B cell (primary cell): ENCODE measurements at regions not wholly inside any gene's neighbourhood (a gene's known extent, or its start where the extent isn't known, plus 50 kb on each side); places are given as distances from the start of the nearest gene placed in this dataset.

Source experiments
- ATAC-seq: fragments of 200-7000 bp; cut with Tn5 transposase; one replicate; pipeline ENCODE4 v1.10.0; 2021; ENCODE audit warnings: low read depth, mild to moderate bottlenecking, moderate number of reproducible peaks, moderate library complexity
- CTCF ChIA-PET: fragments of 350-600 bp; sonication (Branson Sonifier 250); formaldehyde crosslinking; loops from one replicate; lab custom pipeline; 2021; ENCODE audit warnings: antibody characterized with exemption, inconsistent platforms; lab: Charles Lee
- POLR2A ChIA-PET: fragments of 350-600 bp; sonication (Branson Sonifier 250); formaldehyde crosslinking; loops from one replicate; lab custom pipeline; 2021; ENCODE audit warnings: antibody characterized with exemption; lab: Charles Lee
- DNase-seq: peaks from one replicate; pipeline ENCODE4 v3.0.0; 2013
- H2AFZ ChIP-seq: 2 replicates; pipeline ENCODE4 v1.6.1; 2012; ENCODE audit warnings: mild to moderate bottlenecking, low read depth, low read length; ENCODE audit not compliant: insufficient read depth, poor library complexity, severe bottlenecking
- H3K27ac ChIP-seq, 2 donors: 1 replicate in 1 of 2; 2 replicates in 1 of 2; pipeline ENCODE4 v1.5.1; 2012 to 2013; ENCODE audit warnings: low read length in 2 of 2, mild to moderate bottlenecking in 2 of 2, moderate library complexity in 1 of 2
- H3K27me3 ChIP-seq, 4 experiments: fragments of 200-600 bp in 1 of 4; sonication (generic) in 1 of 4; replicated peaks in 1 of 4; 1 replicate in 2 of 4; 2 replicates in 2 of 4; pipeline versions ENCODE4 v1.6.1 to v1.7.0; 2013 to 2016; ENCODE audit warnings: low read length in 3 of 4, mild to moderate bottlenecking in 2 of 4, mixed read lengths in 1 of 4, moderate library complexity in 1 of 4; ENCODE audit not compliant: insufficient read depth in 4 of 4, control insufficient read depth in 3 of 4; ENCODE audit errors: control extremely low read depth in 1 of 4
- H3K36me3 ChIP-seq, 2 experiments: replicated peaks in 1 of 2; 1 replicate in 1 of 2; 2 replicates in 1 of 2; pipeline versions ENCODE4 v1.6.1 to v1.7.1; 2013; ENCODE audit warnings: low read length in 1 of 2; ENCODE audit not compliant: insufficient read depth in 2 of 2, control insufficient read depth in 1 of 2; ENCODE audit errors: control extremely low read depth in 1 of 2, extremely low read depth in 1 of 2
- H3K4me1 ChIP-seq, 2 donors: fragments of 200-600 bp in 1 of 2; sonication (generic) in 1 of 2; 1 replicate in 1 of 2; 2 replicates in 1 of 2; pipeline versions ENCODE4 v1.5.1 to v1.6.1; 2013 to 2017; ENCODE audit warnings: low read length in 2 of 2; ENCODE audit not compliant: control insufficient read depth in 2 of 2, insufficient read depth in 2 of 2
- H3K4me2 ChIP-seq: replicated peaks from 2 replicates; pipeline ENCODE3; 2012; ENCODE audit warnings: mild to moderate bottlenecking, low read depth, low read length; ENCODE audit not compliant: poor library complexity, severe bottlenecking
- H3K4me3 ChIP-seq, 5 experiments: fragments of 200-600 bp in 1 of 5; sonication (generic) in 1 of 5; 1 replicate in 3 of 5; 2 replicates in 2 of 5; pipeline versions ENCODE4 v1.5.1 to v1.7.0; 2011 to 2016; ENCODE audit warnings: low read length in 4 of 5, mild to moderate bottlenecking in 4 of 5, low read depth in 2 of 5, control low read depth in 1 of 5, moderate library complexity in 1 of 5; ENCODE audit not compliant: insufficient read depth in 1 of 5; ENCODE audit errors: control extremely low read depth in 1 of 5, extremely low read depth in 1 of 5
- H3K79me2 ChIP-seq: fragments of 200-600 bp; sonication (generic); one replicate; pipeline ENCODE4 v1.6.0; 2016; ENCODE audit warnings: low read length; ENCODE audit not compliant: control insufficient read depth, insufficient read depth
- H3K9ac ChIP-seq: fragments of 200-600 bp; sonication (generic); 2 replicates; pipeline ENCODE4 v1.6.1; 2017; ENCODE audit warnings: mild to moderate bottlenecking, low read length, moderate library complexity
- H3K9me3 ChIP-seq, 3 donors: one replicate each; pipeline versions ENCODE4 v1.6.1 to v1.7.1; 2013; ENCODE audit warnings: low read length in 2 of 3; ENCODE audit not compliant: control insufficient read depth in 2 of 3, insufficient read depth in 1 of 3; ENCODE audit errors: control extremely low read depth in 1 of 3
- H4K20me1 ChIP-seq: 2 replicates; pipeline ENCODE4 v1.6.0; 2012; ENCODE audit warnings: mild to moderate bottlenecking, low read length; ENCODE audit not compliant: insufficient read depth, control insufficient read depth, poor library complexity, severe bottlenecking
- H3K27ac Mint-ChIP-seq: one replicate; pipeline ENCODE4 v1.8.0; 2021; ENCODE audit warnings: mixed read lengths
- H3K27me3 Mint-ChIP-seq: one replicate; pipeline ENCODE4 v1.8.0; 2021; ENCODE audit warnings: mixed read lengths
- H3K4me1 Mint-ChIP-seq: one replicate; pipeline ENCODE4 v1.8.0; 2021; ENCODE audit warnings: mixed read lengths
- H3K4me3 Mint-ChIP-seq: one replicate; pipeline ENCODE4 v1.8.0; 2021; ENCODE audit warnings: mixed read lengths
- H3K9me3 Mint-ChIP-seq: one replicate; pipeline ENCODE4 v1.8.0; 2022; ENCODE audit warnings: mixed read lengths; ENCODE audit not compliant: insufficient read depth
- CTCF ChIP-seq: fragments of 200-600 bp; IDR thresholded peaks from one replicate; pipeline ENCODE4 v1.8.0; 2022; ENCODE audit warnings: antibody characterized with exemption, mild to moderate bottlenecking
- EZH2 ChIP-seq: IDR thresholded peaks from 2 replicates; pipeline ENCODE4 v1.6.1; 2012; ENCODE audit warnings: borderline replicate concordance, low read depth, mild to moderate bottlenecking, moderate library complexity, low read length; ENCODE audit not compliant: insufficient read depth, poor library complexity, severe bottlenecking
- WGBS: methylation state at CpG from one replicate; pipeline ENCODE4 v1.1.5; 2013; ENCODE audit warnings: missing lambda C conversion rate; ENCODE audit not compliant: insufficient coverage; 5-methylcytosine and 5-hydroxymethylcytosine counted together
- intact Hi-C: fragments of 100-400 bp; cut with micrococcal nuclease; formaldehyde crosslinking; loops from one replicate; pipeline ENCODE4 v1.10.0; 2022

DNA sequence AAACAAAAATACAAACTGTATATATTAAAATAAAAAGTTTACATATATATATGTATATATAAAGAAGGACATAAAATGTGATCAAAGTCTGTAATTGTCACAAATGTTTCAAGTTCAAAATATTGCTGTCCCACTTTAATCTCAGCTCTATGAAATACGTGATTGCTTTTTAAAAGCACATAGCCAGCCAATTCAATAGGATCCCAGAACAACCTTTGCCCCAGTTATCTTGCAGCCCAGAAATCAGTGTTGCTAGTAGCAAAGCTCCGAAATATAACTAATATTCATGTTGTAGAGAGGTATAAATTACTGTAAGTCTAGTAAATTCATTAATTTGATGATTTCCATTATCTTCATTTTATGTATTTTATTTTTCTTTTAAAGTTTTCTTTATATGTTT, 114.6 kb downstream of the ELOVL4 start:
- Histone ChIP-seq H3K9ac (no peak overlapping the region), H2AFZ (no peak overlapping the region), H3K27me3 (peaks cover 0 to 4% (median 1%) of the 10 kb centered on the region in 4 experiments), H4K20me1 (no peaks in the 10 kb centered on the region), H3K36me3 (no peaks in the 10 kb centered on the region), H3K4me3 (no peak overlapping the region), H3K4me1 (no peaks in the 10 kb centered on the region), H3K9me3 (no peaks in the 10 kb centered on the region), H3K4me2 (no peak overlapping the region), H3K79me2 (no peaks in the 10 kb centered on the region), H3K27ac (no peak overlapping the region)
- TF ChIP-seq EZH2 (no peak), CTCF (no peak)
- DNase-seq: no peak
- ChIA-PET POLR2A (no interaction called here), CTCF (no interaction called here)
- 83% methylated on average over 1 of the region's 2 CpGs for WGBS
- Mint-ChIP-seq H3K27ac (no peak overlapping the region), H3K4me1 (no peaks in the 10 kb centered on the region), H3K9me3 (no peaks in the 10 kb centered on the region), H3K27me3 (peaks cover 13% of the 10 kb centered on the region), H3K4me3 (no peak overlapping the region)
- ATAC-seq: no peak
- intact Hi-C loops: no loop called here

GRCh38 chr6:79824202-79824601, 123.2 kb downstream of the ELOVL4 start:
- DNase-seq (no peak), ATAC-seq (no peak)
- H3K4me2 ChIP-seq: no peak overlapping the region
- no peak overlapping the region for H3K9ac ChIP-seq
- Mint-ChIP-seq H3K4me1 (no peaks in the 10 kb centered on the region), H3K27me3 (peaks cover 14% of the 10 kb centered on the region), H3K27ac (no peak overlapping the region), H3K4me3 (no peak overlapping the region), H3K9me3 (no peaks in the 10 kb centered on the region)
- no peaks in the 10 kb centered on the region for H3K9me3 ChIP-seq
- no peaks in the 10 kb centered on the region for H3K79me2 ChIP-seq
- H3K4me3 ChIP-seq: no peak overlapping the region
- ChIA-PET CTCF (interaction anchor here (1.8 kb wide), 1 partner anchor 10 kb away, joined by 6 read pairs; no protein-coding TSS in a partner anchor), POLR2A (no interaction called here)
- no peak for TF ChIP-seq CTCF
- TF ChIP-seq EZH2: no peak
- H3K36me3 ChIP-seq: no peaks in the 10 kb centered on the region
- no CpG with 5 or more reads among the region's 2 CpGs for WGBS
- H3K27ac ChIP-seq: no peak overlapping the region
- intact Hi-C loops: no loop called here
- H2AFZ ChIP-seq: no peak overlapping the region
- no peaks in the 10 kb centered on the region for H4K20me1 ChIP-seq
- H3K27me3 ChIP-seq: peaks cover 0 to 3% (median 0%) of the 10 kb centered on the region in 4 experiments
- H3K4me1 ChIP-seq: no peaks in the 10 kb centered on the region
